ENCODE measurements at regions not wholly inside any gene's neighbourhood (a gene's known extent, or its start where the extent isn't known, plus 50 kb on each side); places are given as distances from the start of the nearest gene placed in this dataset.

DNA sequence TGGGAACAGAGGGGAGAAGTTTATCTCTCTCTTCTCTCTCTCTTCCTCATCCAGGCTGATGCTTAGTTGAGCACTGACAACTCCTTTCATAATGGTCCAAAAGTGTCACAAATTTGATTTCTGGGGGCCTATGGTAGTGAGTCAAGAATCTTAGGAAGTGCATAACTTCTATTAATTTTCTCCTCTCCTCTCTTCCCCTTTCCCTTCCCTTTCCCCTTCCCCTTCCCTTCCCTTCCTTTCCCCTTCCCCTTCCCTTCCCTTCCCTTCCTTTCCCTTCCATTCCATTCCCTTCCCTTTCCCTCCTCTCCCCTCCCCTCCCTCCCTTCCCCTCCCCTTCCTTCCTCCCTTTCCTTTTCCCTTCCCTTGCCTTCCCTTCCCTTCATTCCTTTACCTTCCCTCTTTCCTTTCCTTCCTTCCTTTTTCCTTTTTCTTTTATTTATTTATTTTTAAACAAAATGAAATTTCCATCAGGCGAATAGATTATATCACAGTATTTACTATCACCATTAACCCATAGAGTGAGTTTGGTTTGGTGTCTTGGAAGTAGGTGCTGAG is 56.9 kb upstream of the JAG1 start:
- no peak for TF ChIP-seq EZH2 (IDR thresholded peaks at IDR 0.05)
- TF ChIP-seq, protein P1, sequence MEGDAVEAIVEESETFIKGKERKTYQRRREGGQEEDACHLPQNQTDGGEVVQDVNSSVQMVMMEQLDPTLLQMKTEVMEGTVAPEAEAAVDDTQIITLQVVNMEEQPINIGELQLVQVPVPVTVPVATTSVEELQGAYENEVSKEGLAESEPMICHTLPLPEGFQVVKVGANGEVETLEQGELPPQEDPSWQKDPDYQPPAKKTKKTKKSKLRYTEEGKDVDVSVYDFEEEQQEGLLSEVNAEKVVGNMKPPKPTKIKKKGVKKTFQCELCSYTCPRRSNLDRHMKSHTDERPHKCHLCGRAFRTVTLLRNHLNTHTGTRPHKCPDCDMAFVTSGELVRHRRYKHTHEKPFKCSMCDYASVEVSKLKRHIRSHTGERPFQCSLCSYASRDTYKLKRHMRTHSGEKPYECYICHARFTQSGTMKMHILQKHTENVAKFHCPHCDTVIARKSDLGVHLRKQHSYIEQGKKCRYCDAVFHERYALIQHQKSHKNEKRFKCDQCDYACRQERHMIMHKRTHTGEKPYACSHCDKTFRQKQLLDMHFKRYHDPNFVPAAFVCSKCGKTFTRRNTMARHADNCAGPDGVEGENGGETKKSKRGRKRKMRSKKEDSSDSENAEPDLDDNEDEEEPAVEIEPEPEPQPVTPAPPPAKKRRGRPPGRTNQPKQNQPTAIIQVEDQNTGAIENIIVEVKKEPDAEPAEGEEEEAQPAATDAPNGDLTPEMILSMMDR (IDR thresholded peaks at IDR 0.05), result no peak
